H9 (cell line): ENCODE measurements at regions not wholly inside any gene's neighbourhood (a gene's known extent, or its start where the extent isn't known, plus 50 kb on each side); places are given as distances from the start of the nearest gene placed in this dataset.

Experiments
- DNase-seq: peaks from one replicate; pipeline ENCODE4 v3.0.0-alpha.2; 2017
- H2AFZ ChIP-seq: one replicate; pipeline ENCODE4 v1.6.1; 2013; ENCODE audit warnings: mild to moderate bottlenecking, low read length, control low read depth, moderate library complexity
- H2AK5ac ChIP-seq: 2 replicates; pipeline ENCODE4 v1.6.1; 2013; ENCODE audit warnings: low read length, control low read depth, mixed read lengths; ENCODE audit not compliant: insufficient read length
- H2BK120ac ChIP-seq: one replicate; pipeline ENCODE4 v1.6.1; 2013; ENCODE audit warnings: low read depth, mild to moderate bottlenecking, low read length, control low read depth, inconsistent platforms; ENCODE audit not compliant: poor library complexity, severe bottlenecking
- H2BK12ac ChIP-seq: 2 replicates; pipeline ENCODE4 v1.6.1; 2013; ENCODE audit warnings: low read length, control low read depth, mixed read lengths, low read depth; ENCODE audit not compliant: insufficient read length
- H2BK15ac ChIP-seq: 2 replicates; pipeline ENCODE4 v1.6.1; 2013; ENCODE audit warnings: low read depth, low read length, control low read depth
- H2BK20ac ChIP-seq: one replicate; pipeline ENCODE4 v1.6.1; 2013; ENCODE audit warnings: low read depth, mild to moderate bottlenecking, low read length, control low read depth, inconsistent platforms; ENCODE audit not compliant: poor library complexity, severe bottlenecking
- H2BK5ac ChIP-seq: 2 replicates; pipeline ENCODE4 v1.6.1; 2013; ENCODE audit warnings: low read length, control low read depth, mixed read lengths; ENCODE audit not compliant: insufficient read length
- H3K14ac ChIP-seq: 2 replicates; pipeline ENCODE4 v1.6.1; 2013; ENCODE audit warnings: low read length, control low read depth; ENCODE audit not compliant: insufficient read depth
- H3K18ac ChIP-seq: 2 replicates; pipeline ENCODE4 v1.6.1; 2013; ENCODE audit warnings: low read depth, mild to moderate bottlenecking, mixed read lengths, low read length, control low read depth; ENCODE audit not compliant: insufficient read length
- H3K23ac ChIP-seq: 2 replicates; pipeline ENCODE4 v1.6.1; 2013; ENCODE audit warnings: low read length, control low read depth, mixed read lengths, low read depth; ENCODE audit not compliant: insufficient read length
- H3K23me2 ChIP-seq: 2 replicates; pipeline ENCODE4 v1.6.1; 2013; ENCODE audit warnings: low read depth, mild to moderate bottlenecking, mixed read lengths, low read length, control low read depth; ENCODE audit not compliant: insufficient read length, poor library complexity, severe bottlenecking
- H3K27ac ChIP-seq: 2 replicates; pipeline ENCODE4 v1.5.1; 2013; ENCODE audit warnings: low read length, control low read depth, mixed read lengths, low read depth; ENCODE audit not compliant: insufficient read length
- H3K27me3 ChIP-seq: 2 replicates; pipeline ENCODE4 v1.6.1; 2013; ENCODE audit warnings: low read length, control low read depth, inconsistent platforms; ENCODE audit not compliant: insufficient read depth
- H3K4ac ChIP-seq: 2 replicates; pipeline ENCODE4 v1.6.1; 2013; ENCODE audit warnings: low read depth, mild to moderate bottlenecking, control low read depth, inconsistent platforms, low read length, moderate library complexity
- H3K4me1 ChIP-seq: 2 replicates; pipeline ENCODE4 v1.6.1; 2013; ENCODE audit warnings: low read length, control low read depth, inconsistent platforms; ENCODE audit not compliant: insufficient read depth
- H3K4me2 ChIP-seq: 2 replicates; pipeline ENCODE4 v1.6.1; 2013; ENCODE audit warnings: low read length, control low read depth, mixed read lengths; ENCODE audit not compliant: insufficient read length, insufficient read depth
- H3K56ac ChIP-seq: 2 replicates; pipeline ENCODE4 v1.6.1; 2013; ENCODE audit warnings: low read depth, mild to moderate bottlenecking, mixed read lengths, low read length, control low read depth; ENCODE audit not compliant: insufficient read length
- H3K79me1 ChIP-seq: 2 replicates; pipeline ENCODE4 v1.6.1; 2013; ENCODE audit warnings: low read depth, mild to moderate bottlenecking, moderate library complexity, low read length, control low read depth, inconsistent platforms; ENCODE audit not compliant: insufficient read depth, poor library complexity, severe bottlenecking
- H3K79me2 ChIP-seq: 2 replicates; pipeline ENCODE4 v1.6.1; 2013; ENCODE audit warnings: low read length, control low read depth, inconsistent platforms; ENCODE audit not compliant: insufficient read depth
- H3K9ac ChIP-seq: 2 replicates; pipeline ENCODE4 v1.6.1; 2013; ENCODE audit warnings: low read length, control low read depth, mixed read lengths; ENCODE audit not compliant: insufficient read length; ENCODE audit errors: extremely low read depth
- H3K9me3 ChIP-seq: one replicate; pipeline ENCODE4 v1.6.1; 2013; ENCODE audit warnings: low read depth, low read length, inconsistent platforms; ENCODE audit not compliant: control insufficient read depth
- H3T11ph ChIP-seq: one replicate; pipeline ENCODE4 v1.6.1; 2013; ENCODE audit warnings: mild to moderate bottlenecking, low read length, control low read depth, inconsistent platforms
- H4K20me1 ChIP-seq: one replicate; pipeline ENCODE4 v1.6.1; 2013; ENCODE audit not compliant: control insufficient read depth, insufficient read length, insufficient read depth
- H4K5ac ChIP-seq: 2 replicates; pipeline ENCODE4 v1.6.1; 2013; ENCODE audit warnings: low read depth, mild to moderate bottlenecking, mixed read lengths, low read length, control low read depth; ENCODE audit not compliant: insufficient read length
- H4K8ac ChIP-seq: replicated peaks from 2 replicates; pipeline ENCODE4 v1.6.1; 2013; ENCODE audit warnings: low read length, control low read depth, mixed read lengths, low read depth; ENCODE audit not compliant: insufficient read length
- H4K91ac ChIP-seq: 2 replicates; pipeline ENCODE4 v1.6.1; 2013; ENCODE audit warnings: low read depth, mild to moderate bottlenecking, moderate library complexity, mixed read lengths, low read length, control low read depth; ENCODE audit not compliant: insufficient read length
- H3K27ac Mint-ChIP-seq, 3 experiments: 2 replicates in 2 of 3; 3 replicates in 1 of 3; pipeline ENCODE4 v1.8.0; 2020 to 2021; ENCODE audit warnings: mixed read lengths in 3 of 3, mild to moderate bottlenecking in 1 of 3, moderate library complexity in 1 of 3
- H3K27me3 Mint-ChIP-seq: 2 replicates; pipeline ENCODE4 v1.8.0; 2021; ENCODE audit warnings: low read depth, mild to moderate bottlenecking, moderate library complexity, mixed read lengths
- H3K36me3 Mint-ChIP-seq, 3 experiments: 2 replicates in 2 of 3; 3 replicates in 1 of 3; pipeline ENCODE4 v1.8.0; 2020 to 2021; ENCODE audit warnings: low read depth in 3 of 3, mixed read lengths in 3 of 3; ENCODE audit not compliant: insufficient read depth in 1 of 3
- H3K4me1 Mint-ChIP-seq, 2 experiments: 2 replicates each; pipeline ENCODE4 v1.8.0; 2020; ENCODE audit warnings: mixed read lengths in 2 of 2
- H3K4me3 Mint-ChIP-seq, 2 experiments: 2 replicates in 1 of 2; 3 replicates in 1 of 2; pipeline ENCODE4 v1.8.0; 2020 to 2021; ENCODE audit warnings: mild to moderate bottlenecking in 2 of 2, mixed read lengths in 2 of 2, moderate library complexity in 1 of 2
- H3K9me3 Mint-ChIP-seq, 2 experiments: 2 replicates in 1 of 2; 3 replicates in 1 of 2; pipeline ENCODE4 v1.8.0; 2020; ENCODE audit warnings: mild to moderate bottlenecking in 2 of 2, mixed read lengths in 2 of 2, moderate library complexity in 1 of 2
- WGBS: extraction: QIAGEN DNeasy Blood & Tissue Kit; methylation state at CpG from one replicate; pipeline ENCODE4 v1.1.7; 2013; ENCODE audit warnings: missing lambda C conversion rate, low lambda C conversion rate, mixed read lengths; ENCODE audit not compliant: insufficient read length; ENCODE audit errors: extremely low coverage; 5-methylcytosine and 5-hydroxymethylcytosine counted together
- TF ChIP-seq, protein P1 (sequence below): fragments of 200-600 bp; sonication (generic); conservative IDR thresholded peaks from 3 replicates; pipeline ENCODE4 v1.8.0; 2021; ENCODE audit warnings: antibody characterized with exemption, mild to moderate bottlenecking

DNA sequence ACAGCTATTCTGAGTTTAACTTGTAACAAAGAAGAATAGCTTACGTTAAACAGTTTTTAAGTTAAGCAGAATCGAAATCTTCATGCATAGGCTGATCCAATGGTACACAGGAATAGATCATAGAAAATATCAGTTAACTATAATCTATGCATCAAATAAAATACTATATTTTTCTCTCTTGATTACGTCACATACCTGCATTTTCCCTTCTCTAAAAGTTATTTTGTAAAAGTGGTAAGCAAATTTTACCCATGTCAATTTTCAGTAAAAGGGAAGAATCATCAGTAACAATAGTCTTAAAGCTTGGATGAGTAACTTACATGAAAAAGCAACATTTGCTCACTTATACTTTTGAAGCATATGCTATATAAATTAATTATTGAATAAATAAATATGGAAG is 692.4 kb downstream of the FAT4 start:
- H4K5ac ChIP-seq, result no peak overlapping the region
- Mint-ChIP-seq H3K4me3 (no peak overlapping the region), H3K36me3 (no peaks in the 10 kb centered on the region; a peak in 1 of 7 replicates), H3K27ac (no peak overlapping the region), H3K9me3 (no peaks in the 10 kb centered on the region), H3K4me1 (no peaks in the 10 kb centered on the region), H3K27me3 (no peaks in the 10 kb centered on the region)
- no peak overlapping the region for H2BK12ac ChIP-seq
- WGBS, result no CpG with 5 or more reads among the region's 3 CpGs
- no peak overlapping the region for H3K18ac ChIP-seq
- no peak overlapping the region for H2BK15ac ChIP-seq
- H2AK5ac ChIP-seq, result no peak overlapping the region
- H2BK120ac ChIP-seq, result no peak overlapping the region
- H3K9ac ChIP-seq, result no peak overlapping the region
- H3K79me1 ChIP-seq, result no peaks in the 10 kb centered on the region
- no peak overlapping the region for H3T11ph ChIP-seq
- H2BK20ac ChIP-seq, result no peak overlapping the region
- DNase-seq, result no peak
- no peak overlapping the region for H3K27ac ChIP-seq
- no peak overlapping the region for H2AFZ ChIP-seq
- no peak overlapping the region for H4K91ac ChIP-seq
- no peak overlapping the region for H3K4me2 ChIP-seq
- no peaks in the 10 kb centered on the region for H4K20me1 ChIP-seq
- H3K4me1 ChIP-seq, result no peaks in the 10 kb centered on the region
- no peak overlapping the region for H3K56ac ChIP-seq
- no peak overlapping the region for H3K4ac ChIP-seq
- no peak overlapping the region for H4K8ac ChIP-seq
- no peaks in the 10 kb centered on the region for H3K79me2 ChIP-seq
- H2BK5ac ChIP-seq, result no peak overlapping the region
- H3K14ac ChIP-seq, result no peak overlapping the region
- no peaks in the 10 kb centered on the region for H3K9me3 ChIP-seq
- H3K23ac ChIP-seq, result no peak overlapping the region
- no peaks in the 10 kb centered on the region for H3K23me2 ChIP-seq
- H3K27me3 ChIP-seq, result no peaks in the 10 kb centered on the region
- TF ChIP-seq, protein P1, sequence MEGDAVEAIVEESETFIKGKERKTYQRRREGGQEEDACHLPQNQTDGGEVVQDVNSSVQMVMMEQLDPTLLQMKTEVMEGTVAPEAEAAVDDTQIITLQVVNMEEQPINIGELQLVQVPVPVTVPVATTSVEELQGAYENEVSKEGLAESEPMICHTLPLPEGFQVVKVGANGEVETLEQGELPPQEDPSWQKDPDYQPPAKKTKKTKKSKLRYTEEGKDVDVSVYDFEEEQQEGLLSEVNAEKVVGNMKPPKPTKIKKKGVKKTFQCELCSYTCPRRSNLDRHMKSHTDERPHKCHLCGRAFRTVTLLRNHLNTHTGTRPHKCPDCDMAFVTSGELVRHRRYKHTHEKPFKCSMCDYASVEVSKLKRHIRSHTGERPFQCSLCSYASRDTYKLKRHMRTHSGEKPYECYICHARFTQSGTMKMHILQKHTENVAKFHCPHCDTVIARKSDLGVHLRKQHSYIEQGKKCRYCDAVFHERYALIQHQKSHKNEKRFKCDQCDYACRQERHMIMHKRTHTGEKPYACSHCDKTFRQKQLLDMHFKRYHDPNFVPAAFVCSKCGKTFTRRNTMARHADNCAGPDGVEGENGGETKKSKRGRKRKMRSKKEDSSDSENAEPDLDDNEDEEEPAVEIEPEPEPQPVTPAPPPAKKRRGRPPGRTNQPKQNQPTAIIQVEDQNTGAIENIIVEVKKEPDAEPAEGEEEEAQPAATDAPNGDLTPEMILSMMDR, result no peak
